Testis (tissue), 2 donors: ENCODE measurements at regions not wholly inside any gene's neighbourhood (a gene's known extent, or its start where the extent isn't known, plus 50 kb on each side); places are given as distances from the start of the nearest gene placed in this dataset.

Experiments used
- POLR2A ChIP-seq: fragments of 450-650 bp; IDR thresholded peaks from one replicate; pipeline ENCODE4 v1.6.1; 2017; ENCODE audit warnings: antibody characterized with exemption, mild to moderate bottlenecking, moderate library complexity
- TF ChIP-seq, protein P1 (sequence below), 3 experiments: fragments of 450-650 bp in 2 of 3; fragments of 200-600 bp in 1 of 3; sonication (generic) in 1 of 3; IDR thresholded peaks; one replicate each; pipeline ENCODE4 v1.5.1; 2016 to 2019; ENCODE audit warnings: antibody characterized with exemption in 3 of 3, mild to moderate bottlenecking in 2 of 3, moderate library complexity in 1 of 3

DNA sequence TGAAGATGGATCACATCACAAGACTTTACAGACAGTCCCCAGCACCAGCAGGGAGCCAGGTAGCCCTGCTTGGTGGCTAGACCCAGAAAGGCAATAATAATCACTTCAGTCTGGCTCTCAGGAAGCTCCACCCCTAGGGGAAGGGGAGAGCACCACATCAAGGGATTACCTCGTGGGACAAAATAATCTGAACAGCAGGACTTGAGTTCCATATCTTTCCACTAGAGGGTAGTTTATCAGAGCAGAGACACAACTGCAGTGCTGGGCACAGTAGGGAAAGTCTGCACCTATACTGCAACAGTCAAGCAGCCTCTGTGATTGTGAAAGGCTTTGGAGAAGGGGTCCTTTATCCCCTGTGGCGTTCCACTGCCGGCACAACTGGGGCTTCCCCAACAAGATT is 547.0 kb upstream of the POU3F4 start:
- TF ChIP-seq, protein P1, sequence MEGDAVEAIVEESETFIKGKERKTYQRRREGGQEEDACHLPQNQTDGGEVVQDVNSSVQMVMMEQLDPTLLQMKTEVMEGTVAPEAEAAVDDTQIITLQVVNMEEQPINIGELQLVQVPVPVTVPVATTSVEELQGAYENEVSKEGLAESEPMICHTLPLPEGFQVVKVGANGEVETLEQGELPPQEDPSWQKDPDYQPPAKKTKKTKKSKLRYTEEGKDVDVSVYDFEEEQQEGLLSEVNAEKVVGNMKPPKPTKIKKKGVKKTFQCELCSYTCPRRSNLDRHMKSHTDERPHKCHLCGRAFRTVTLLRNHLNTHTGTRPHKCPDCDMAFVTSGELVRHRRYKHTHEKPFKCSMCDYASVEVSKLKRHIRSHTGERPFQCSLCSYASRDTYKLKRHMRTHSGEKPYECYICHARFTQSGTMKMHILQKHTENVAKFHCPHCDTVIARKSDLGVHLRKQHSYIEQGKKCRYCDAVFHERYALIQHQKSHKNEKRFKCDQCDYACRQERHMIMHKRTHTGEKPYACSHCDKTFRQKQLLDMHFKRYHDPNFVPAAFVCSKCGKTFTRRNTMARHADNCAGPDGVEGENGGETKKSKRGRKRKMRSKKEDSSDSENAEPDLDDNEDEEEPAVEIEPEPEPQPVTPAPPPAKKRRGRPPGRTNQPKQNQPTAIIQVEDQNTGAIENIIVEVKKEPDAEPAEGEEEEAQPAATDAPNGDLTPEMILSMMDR (IDR thresholded peaks at IDR 0.05) = no peak
- no peak for TF ChIP-seq POLR2A
